ENCODE measurements at regions not wholly inside any gene's neighbourhood (a gene's known extent, or its start where the extent isn't known, plus 50 kb on each side); places are given as distances from the start of the nearest gene placed in this dataset.

DNA sequence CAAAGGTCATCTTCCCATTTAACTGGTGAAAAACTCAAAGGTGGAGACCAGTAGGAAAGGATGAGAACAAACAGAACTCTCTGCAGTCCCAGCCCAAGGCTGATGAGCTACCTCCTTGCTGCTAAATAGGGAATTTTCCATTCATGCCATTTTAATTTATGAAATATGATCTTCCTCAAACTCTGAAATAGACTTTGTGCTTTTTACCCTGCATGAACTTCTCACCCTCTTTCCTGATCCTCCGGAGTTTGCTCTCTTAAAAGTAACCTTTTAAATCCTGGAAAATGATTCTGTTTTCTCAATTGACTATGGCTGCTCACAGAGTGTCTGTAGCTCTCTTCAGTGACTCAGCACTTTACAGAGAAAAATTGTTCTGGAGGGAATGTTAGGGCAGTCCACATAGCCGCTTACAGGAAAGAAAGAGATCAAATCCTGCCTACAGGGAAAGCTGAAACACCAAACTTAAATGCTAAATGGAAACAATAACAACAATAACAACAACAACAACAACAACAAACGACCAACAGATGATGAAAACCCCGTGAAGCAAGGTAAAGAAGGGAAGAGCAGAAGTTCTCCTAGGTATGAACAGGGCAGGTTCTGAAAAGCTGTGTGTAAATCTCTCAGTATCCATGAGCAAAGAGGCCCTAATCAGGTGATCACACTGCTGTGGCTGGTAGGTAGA lies 79.8 kb upstream of the SESTD1 start:
- no peaks in the 10 kb centered on the region for H3K36me3 ChIP-seq (replicated peaks in 1 of 2; ENCODE audit: control insufficient read depth in 1 of 2, insufficient read depth in 2 of 2, low read length in 2 of 2)
- H3K4me2 ChIP-seq (replicated peaks; ENCODE audit: extremely low read depth, low read length, poor library complexity, severe bottlenecking) = no peak overlapping the region
- no peak overlapping the region for H3K27ac ChIP-seq (ENCODE audit: low read depth in 1 of 2, low read length in 2 of 2)
- Mint-ChIP-seq H3K4me1 (peaks cover 14% of the 10 kb centered on the region), H3K9me3 (peaks cover 0 to 3% (median 0%) of the 10 kb centered on the region in 7 donors), H3K27ac (no peak overlapping the region), H3K4me3 (no peak overlapping the region), H3K36me3 (no peaks in the 10 kb centered on the region), H3K27me3 (ENCODE audit: low read depth in 3 of 3) (peaks cover 0 to 2% (median 0%) of the 10 kb centered on the region in 3 donors)
- DNase-seq = no peak
- TF ChIP-seq CTCF (IDR thresholded peaks at IDR 0.05) = no peak
- H3K9ac ChIP-seq (ENCODE audit: insufficient read depth, low read length, poor library complexity, severe bottlenecking) = no peak overlapping the region
- H2AFZ ChIP-seq (ENCODE audit: insufficient read depth, low read depth, low read length, poor library complexity, severe bottlenecking) = peak overlapping the region; percentile 19
- intact Hi-C loops (cut with micrococcal nuclease) = loop anchor here in 1 of 2 donors (10.0 kb wide), 1 partner anchor 120 kb away; no protein-coding TSS in a partner anchor
- no peaks in the 10 kb centered on the region for H3K79me2 ChIP-seq (ENCODE audit: insufficient read depth, low read length)
- no peaks in the 10 kb centered on the region for H3K9me3 ChIP-seq (replicated peaks in 1 of 2; ENCODE audit: control insufficient read depth in 1 of 2, insufficient read depth in 1 of 2, low read length in 2 of 2)
- no peaks in the 10 kb centered on the region for H3K27me3 ChIP-seq (ENCODE audit: control insufficient read depth in 2 of 2, insufficient read depth in 2 of 2, low read length in 2 of 2)
- no CpG with 5 or more reads among the region's 4 CpGs for WGBS (ENCODE audit: insufficient coverage)
- no peak overlapping the region for H3K4me3 ChIP-seq (replicated peaks in 1 of 3; ENCODE audit: low read depth in 2 of 3, low read length in 3 of 3)
- no peaks in the 10 kb centered on the region for H3K4me1 ChIP-seq (ENCODE audit: control insufficient read depth in 1 of 2, insufficient read depth in 2 of 2, low read length in 2 of 2)
- H4K20me1 ChIP-seq (ENCODE audit: insufficient read depth, low read length) = no peaks in the 10 kb centered on the region

GRCh38 chr2:179343945-179344279 lies 79.3 kb upstream of the SESTD1 start:
- Mint-ChIP-seq H3K27me3 (ENCODE audit: low read depth in 3 of 3) (peaks cover 0 to 2% (median 0%) of the 10 kb centered on the region in 3 donors), H3K36me3 (no peaks in the 10 kb centered on the region), H3K4me1 (peaks cover 12% of the 10 kb centered on the region), H3K9me3 (peaks cover 0 to 3% (median 0%) of the 10 kb centered on the region in 7 donors), H3K27ac (peak overlapping the region in 1 of 7 donors; percentile 77), H3K4me3 (no peak overlapping the region)
- Histone ChIP-seq H3K9me3 (replicated peaks in 1 of 2; ENCODE audit: control insufficient read depth in 1 of 2, insufficient read depth in 1 of 2, low read length in 2 of 2) (no peaks in the 10 kb centered on the region), H3K4me2 (replicated peaks; ENCODE audit: extremely low read depth, low read length, poor library complexity, severe bottlenecking) (no peak overlapping the region), H3K36me3 (replicated peaks in 1 of 2; ENCODE audit: control insufficient read depth in 1 of 2, insufficient read depth in 2 of 2, low read length in 2 of 2) (no peaks in the 10 kb centered on the region), H4K20me1 (ENCODE audit: insufficient read depth, low read length) (no peaks in the 10 kb centered on the region), H3K4me3 (replicated peaks in 1 of 3; ENCODE audit: low read depth in 2 of 3, low read length in 3 of 3) (no peak overlapping the region), H2AFZ (ENCODE audit: insufficient read depth, low read depth, low read length, poor library complexity, severe bottlenecking) (no peak overlapping the region), H3K27me3 (ENCODE audit: control insufficient read depth in 2 of 2, insufficient read depth in 2 of 2, low read length in 2 of 2) (no peaks in the 10 kb centered on the region), H3K4me1 (ENCODE audit: control insufficient read depth in 1 of 2, insufficient read depth in 2 of 2, low read length in 2 of 2) (peaks cover 0 to 1% of the 10 kb centered on the region in 2 donors), H3K9ac (ENCODE audit: insufficient read depth, low read length, poor library complexity, severe bottlenecking) (no peak overlapping the region), H3K27ac (ENCODE audit: low read depth in 1 of 2, low read length in 2 of 2) (no peak overlapping the region), H3K79me2 (ENCODE audit: insufficient read depth, low read length) (no peaks in the 10 kb centered on the region)
- intact Hi-C loops (cut with micrococcal nuclease) = loop anchor here in 1 of 2 donors (10.0 kb wide), 1 partner anchor 119 kb away; no protein-coding TSS in a partner anchor
- no peak for TF ChIP-seq CTCF (IDR thresholded peaks at IDR 0.05)
- no peak for DNase-seq
